IPS-15b (cell line): ENCODE measurements at regions not wholly inside any gene's neighbourhood (a gene's known extent, or its start where the extent isn't known, plus 50 kb on each side); places are given as distances from the start of the nearest gene placed in this dataset.

ENCODE experiments used
- H3K27me3 ChIP-seq: one replicate; pipeline ENCODE4 v1.6.1; 2013; ENCODE audit warnings: low read length; ENCODE audit not compliant: control insufficient read depth, insufficient read depth
- H3K36me3 ChIP-seq: one replicate; pipeline ENCODE4 v1.6.1; 2013; ENCODE audit warnings: low read length; ENCODE audit not compliant: control insufficient read depth, insufficient read depth
- H3K4me1 ChIP-seq: one replicate; pipeline ENCODE4 v1.6.1; 2013; ENCODE audit warnings: mild to moderate bottlenecking, low read length; ENCODE audit not compliant: control insufficient read depth, insufficient read depth
- H3K4me3 ChIP-seq: one replicate; pipeline ENCODE4 v1.5.1; 2013; ENCODE audit warnings: low read depth, low read length
- H3K9ac ChIP-seq: one replicate; pipeline ENCODE4 v1.6.1; 2013; ENCODE audit warnings: low read depth, mild to moderate bottlenecking, low read length
- H3K9me3 ChIP-seq: one replicate; pipeline ENCODE4 v1.6.1; 2013; ENCODE audit warnings: mild to moderate bottlenecking, low read length; ENCODE audit not compliant: control insufficient read depth, insufficient read depth

GRCh38 chr4:140271553-140271952, 101.9 kb upstream of the SCOC start:
- H3K9me3 ChIP-seq: no peaks in the 10 kb centered on the region
- no peaks in the 10 kb centered on the region for H3K27me3 ChIP-seq
- H3K36me3 ChIP-seq: no peaks in the 10 kb centered on the region
- H3K4me3 ChIP-seq: no peak overlapping the region
- peaks cover 10% of the 10 kb centered on the region for H3K4me1 ChIP-seq
- no peak overlapping the region for H3K9ac ChIP-seq

GRCh38 chr4:140269369-140269768, 104.1 kb upstream of the SCOC start:
- Histone ChIP-seq H3K27me3 (no peaks in the 10 kb centered on the region), H3K4me1 (peaks cover 10% of the 10 kb centered on the region), H3K36me3 (no peaks in the 10 kb centered on the region), H3K9me3 (no peaks in the 10 kb centered on the region), H3K4me3 (no peak overlapping the region), H3K9ac (no peak overlapping the region)

GRCh38 chr4:140268186-140268841, 105.1 kb upstream of the SCOC start:
- no peaks in the 10 kb centered on the region for H3K36me3 ChIP-seq
- no peak overlapping the region for H3K9ac ChIP-seq
- no peaks in the 10 kb centered on the region for H3K9me3 ChIP-seq
- H3K4me1 ChIP-seq: peaks cover 10% of the 10 kb centered on the region
- no peaks in the 10 kb centered on the region for H3K27me3 ChIP-seq
- no peak overlapping the region for H3K4me3 ChIP-seq

- H3K9ac ChIP-seq: no peak overlapping the region
- no peaks in the 10 kb centered on the region for H3K27me3 ChIP-seq
- no peaks in the 10 kb centered on the region for H3K9me3 ChIP-seq
- H3K4me1 ChIP-seq: peaks cover 10% of the 10 kb centered on the region
- no peaks in the 10 kb centered on the region for H3K36me3 ChIP-seq
- no peak overlapping the region for H3K4me3 ChIP-seq
Measured at GRCh38 chr4:140267576-140267975, 105.9 kb upstream of the SCOC start.

GRCh38 chr4:140266958-140267568, 106.4 kb upstream of the SCOC start:
- H3K4me1 ChIP-seq: peaks cover 10% of the 10 kb centered on the region
- H3K9me3 ChIP-seq: no peaks in the 10 kb centered on the region
- H3K4me3 ChIP-seq: no peak overlapping the region
- H3K9ac ChIP-seq: no peak overlapping the region
- no peaks in the 10 kb centered on the region for H3K27me3 ChIP-seq
- no peaks in the 10 kb centered on the region for H3K36me3 ChIP-seq

- no peaks in the 10 kb centered on the region for H3K27me3 ChIP-seq
Measured at GRCh38 chr4:140260227-140260626, 106.2 kb upstream of the MAML3 start.

GRCh38 chr4:140258476-140258875, 104.5 kb upstream of the MAML3 start:
- no peaks in the 10 kb centered on the region for H3K9me3 ChIP-seq
- no peak overlapping the region for H3K9ac ChIP-seq
- H3K4me1 ChIP-seq: peaks cover 3% of the 10 kb centered on the region
- H3K36me3 ChIP-seq: no peaks in the 10 kb centered on the region
- H3K27me3 ChIP-seq: peaks cover 9% of the 10 kb centered on the region
- no peak overlapping the region for H3K4me3 ChIP-seq

More at GRCh38 chr4:140260227-140260626, 106.2 kb upstream of the MAML3 start:
- Histone ChIP-seq H3K4me1 (peaks cover 3% of the 10 kb centered on the region), H3K9ac (no peak overlapping the region), H3K4me3 (no peak overlapping the region), H3K9me3 (no peaks in the 10 kb centered on the region), H3K36me3 (no peaks in the 10 kb centered on the region)

- Histone ChIP-seq H3K4me3 (no peak overlapping the region), H3K27me3 (peaks cover 11% of the 10 kb centered on the region), H3K4me1 (peaks cover 5% of the 10 kb centered on the region), H3K36me3 (no peaks in the 10 kb centered on the region), H3K9ac (no peak overlapping the region), H3K9me3 (no peaks in the 10 kb centered on the region)
Measured at GRCh38 chr4:140257461-140258305, 103.7 kb upstream of the MAML3 start.

GRCh38 chr4:140256941-140257340, 103.0 kb upstream of the MAML3 start:
- Histone ChIP-seq H3K9me3 (no peaks in the 10 kb centered on the region), H3K27me3 (peaks cover 14% of the 10 kb centered on the region), H3K9ac (no peak overlapping the region), H3K4me1 (peaks cover 10% of the 10 kb centered on the region), H3K36me3 (no peaks in the 10 kb centered on the region), H3K4me3 (no peak overlapping the region)

GRCh38 chr4:140256335-140256734, 102.4 kb upstream of the MAML3 start:
- H3K4me3 ChIP-seq: no peak overlapping the region
- H3K4me1 ChIP-seq: peaks cover 15% of the 10 kb centered on the region
- H3K9ac ChIP-seq: no peak overlapping the region
- no peaks in the 10 kb centered on the region for H3K36me3 ChIP-seq
- H3K9me3 ChIP-seq: no peaks in the 10 kb centered on the region
- peaks cover 14% of the 10 kb centered on the region for H3K27me3 ChIP-seq

- Histone ChIP-seq H3K36me3 (no peaks in the 10 kb centered on the region), H3K9ac (no peak overlapping the region), H3K27me3 (peaks cover 18% of the 10 kb centered on the region), H3K4me3 (no peak overlapping the region), H3K4me1 (peaks cover 16% of the 10 kb centered on the region), H3K9me3 (no peaks in the 10 kb centered on the region)
Measured at GRCh38 chr4:140255927-140256326, 101.9 kb upstream of the MAML3 start.
